ENCODE measurements at regions not wholly inside any gene's neighbourhood (a gene's known extent, or its start where the extent isn't known, plus 50 kb on each side); places are given as distances from the start of the nearest gene placed in this dataset.

GRCh38 chr22:46035742-46036557 lies 59.0 kb upstream of the WNT7B start:
- peak; percentile 100 for DNase-seq (ENCODE audit: low read depth)
- H3K4me3 ChIP-seq (ENCODE audit: low read depth, low read length) = peak overlapping the region; percentile 64
- TF ChIP-seq CTCF (IDR thresholded peaks at IDR 0.05; ENCODE audit: insufficient read depth, low read depth, low read length, missing control alignments) = no peak

- peak overlapping the region; percentile 64 for H3K4me3 ChIP-seq (ENCODE audit: low read depth, low read length)
- TF ChIP-seq CTCF (IDR thresholded peaks at IDR 0.05; ENCODE audit: insufficient read depth, low read depth, low read length, missing control alignments) = peak; percentile 40
- DNase-seq (ENCODE audit: low read depth) = peak; percentile 70
Measured at GRCh38 chr22:46036558-46037408, 59.8 kb upstream of the WNT7B start.

GRCh38 chr22:46038174-46038487 lies 61.2 kb upstream of the WNT7B start:
- no peak overlapping the region for H3K4me3 ChIP-seq (ENCODE audit: low read depth, low read length)
- no peak for DNase-seq (ENCODE audit: low read depth)
- no peak for TF ChIP-seq CTCF (IDR thresholded peaks at IDR 0.05; ENCODE audit: insufficient read depth, low read depth, low read length, missing control alignments)

GRCh38 chr22:46038516-46039430 lies 61.8 kb upstream of the WNT7B start:
- no peak for TF ChIP-seq CTCF (IDR thresholded peaks at IDR 0.05; ENCODE audit: insufficient read depth, low read depth, low read length, missing control alignments)
- H3K4me3 ChIP-seq (ENCODE audit: low read depth, low read length) = no peak overlapping the region
- DNase-seq (ENCODE audit: low read depth) = no peak

GRCh38 chr22:46039535-46039934 lies 62.6 kb upstream of the WNT7B start:
- TF ChIP-seq CTCF (IDR thresholded peaks at IDR 0.05; ENCODE audit: insufficient read depth, low read depth, low read length, missing control alignments) = no peak
- DNase-seq (ENCODE audit: low read depth) = no peak
- H3K4me3 ChIP-seq (ENCODE audit: low read depth, low read length) = no peak overlapping the region
